GM21619 (cell line): ENCODE measurements at regions not wholly inside any gene's neighbourhood (a gene's known extent, or its start where the extent isn't known, plus 50 kb on each side); places are given as distances from the start of the nearest gene placed in this dataset.

Source experiments
- ATAC-seq: cut with Tn5 transposase; IDR thresholded peaks from one replicate; pipeline ENCODE4 v1.9.1; 2021; ENCODE audit not compliant: unreplicated experiment

DNA sequence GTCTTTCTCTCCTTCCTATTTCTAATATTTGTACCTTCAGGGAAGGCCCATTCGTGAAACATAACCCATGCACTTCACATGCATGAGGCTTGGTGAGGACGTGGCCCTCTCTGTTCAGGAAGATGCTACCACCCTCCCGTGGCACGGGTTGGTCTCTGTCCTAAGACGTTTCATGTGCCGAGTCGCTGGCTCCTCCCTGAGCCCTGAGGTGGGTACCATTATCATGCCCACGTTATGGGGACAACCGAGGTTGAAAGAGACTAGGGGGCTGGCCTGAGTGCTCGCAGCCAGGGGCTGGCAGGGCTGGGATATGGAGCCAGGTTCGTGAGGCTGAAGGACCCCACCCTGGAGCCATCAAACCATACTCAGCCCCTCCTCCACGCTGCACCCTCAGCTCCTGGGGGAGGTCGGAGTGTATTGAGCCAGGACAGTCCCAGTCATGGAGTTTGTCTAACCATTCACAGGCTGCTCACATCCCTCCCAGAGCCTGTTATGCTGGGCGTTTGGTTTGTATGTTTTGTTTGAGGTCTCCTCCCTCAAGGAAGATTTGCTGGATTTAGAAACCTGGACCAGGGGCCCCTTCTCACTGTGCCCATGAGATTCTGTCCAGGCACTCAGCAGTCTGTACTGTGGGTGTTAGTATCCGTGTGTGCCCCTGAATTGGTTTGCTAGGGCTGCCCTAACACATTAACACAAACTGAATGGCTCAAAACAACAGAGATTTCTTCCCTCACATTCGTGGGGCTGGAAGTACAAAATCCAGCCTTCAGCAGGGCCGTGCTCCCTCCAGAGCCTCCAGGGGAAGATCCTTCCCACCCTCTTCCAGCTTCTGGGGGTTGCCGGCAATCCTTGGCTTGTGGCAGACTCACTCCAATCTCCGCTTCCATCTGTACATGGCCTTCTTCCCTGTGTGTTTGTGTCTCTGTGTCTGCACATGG lies 88.3 kb downstream of the ANKRD60 start:
- no peak for ATAC-seq

DNA sequence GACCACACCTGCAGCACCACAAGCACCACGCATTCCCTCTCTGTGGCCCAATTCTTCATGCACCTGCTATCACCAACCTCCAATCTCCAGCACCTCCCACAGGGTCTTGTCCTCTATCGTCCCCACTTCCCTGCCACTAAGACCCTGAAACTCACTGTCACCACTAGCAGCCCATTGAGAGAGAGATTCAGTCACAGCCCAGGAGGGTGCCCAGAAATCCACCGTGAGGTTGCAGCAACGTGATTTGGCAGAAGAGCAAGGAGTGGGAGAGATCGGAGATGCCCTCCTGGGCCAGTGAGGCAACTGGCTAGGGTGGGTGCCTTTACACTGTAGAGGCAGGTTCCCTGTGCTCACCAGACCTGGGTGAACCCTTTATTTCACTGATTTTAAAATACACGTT lies 90.1 kb downstream of the ANKRD60 start:
- ATAC-seq, result no peak

DNA sequence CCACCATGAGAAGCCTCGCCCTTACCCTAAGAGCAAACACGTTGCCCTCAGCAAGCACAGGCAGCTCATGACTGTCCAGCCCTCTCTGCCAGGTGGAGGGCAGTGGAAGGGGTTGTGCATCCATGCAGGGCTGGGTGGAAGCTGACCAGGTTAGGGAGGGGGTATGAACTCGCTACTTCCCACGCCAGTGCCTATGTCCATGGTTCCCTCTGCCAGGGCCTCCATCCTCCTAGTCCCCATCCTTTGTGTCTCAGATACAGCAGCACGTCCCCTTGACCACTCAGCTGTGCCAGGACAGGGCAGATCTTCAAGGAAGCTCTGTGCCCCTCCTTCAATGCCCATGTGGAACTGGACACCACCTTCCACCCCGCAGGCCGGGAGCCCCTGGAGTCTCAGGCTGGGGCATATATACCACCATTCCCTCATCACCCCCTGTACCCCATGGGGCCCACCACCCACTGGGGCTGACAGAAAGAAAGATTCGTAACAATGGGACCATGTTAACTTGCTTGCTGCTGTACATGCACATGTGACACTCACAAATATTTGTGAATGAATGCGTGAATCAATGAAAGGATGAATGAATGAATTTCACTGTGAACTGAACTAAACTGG lies 90.7 kb downstream of the ANKRD60 start:
- no peak for ATAC-seq

DNA sequence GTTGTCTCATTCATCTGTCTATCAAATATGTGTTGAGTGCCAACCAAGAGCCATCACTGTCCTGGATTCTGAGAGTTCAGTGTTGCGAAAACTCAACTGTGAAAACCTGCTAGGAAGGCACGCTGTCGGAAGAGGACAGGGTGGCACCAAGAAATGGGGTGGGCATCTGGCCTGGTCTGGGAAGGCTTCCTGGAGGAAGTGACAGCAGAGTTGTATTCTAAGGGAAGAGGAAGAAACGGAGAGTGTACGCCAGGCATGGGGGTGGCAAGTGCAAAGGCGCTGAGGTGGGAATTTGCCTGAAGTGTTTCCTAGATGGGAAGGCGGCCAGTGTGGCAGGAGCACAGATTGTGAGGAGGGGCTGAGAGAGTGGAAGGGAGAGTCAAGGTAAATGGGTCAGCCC lies 91.2 kb downstream of the ANKRD60 start:
- ATAC-seq, result no peak

DNA sequence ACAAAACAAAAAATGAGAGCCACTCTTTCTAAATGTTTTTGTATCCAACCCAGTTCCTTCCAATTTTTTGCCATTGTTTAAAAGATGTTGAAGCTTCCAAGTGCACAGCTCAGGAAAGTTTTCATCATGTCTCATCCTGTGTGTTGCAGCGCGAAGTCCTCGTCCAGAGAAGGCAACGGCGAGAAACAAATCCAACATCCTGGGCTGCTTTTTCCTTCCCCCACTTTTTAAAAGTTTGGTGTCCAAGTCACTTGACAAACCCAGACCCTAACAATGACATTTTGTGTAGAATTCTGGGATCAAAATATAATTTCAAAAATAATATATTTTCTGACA lies 92.3 kb downstream of the ANKRD60 start:
- no peak for ATAC-seq

DNA sequence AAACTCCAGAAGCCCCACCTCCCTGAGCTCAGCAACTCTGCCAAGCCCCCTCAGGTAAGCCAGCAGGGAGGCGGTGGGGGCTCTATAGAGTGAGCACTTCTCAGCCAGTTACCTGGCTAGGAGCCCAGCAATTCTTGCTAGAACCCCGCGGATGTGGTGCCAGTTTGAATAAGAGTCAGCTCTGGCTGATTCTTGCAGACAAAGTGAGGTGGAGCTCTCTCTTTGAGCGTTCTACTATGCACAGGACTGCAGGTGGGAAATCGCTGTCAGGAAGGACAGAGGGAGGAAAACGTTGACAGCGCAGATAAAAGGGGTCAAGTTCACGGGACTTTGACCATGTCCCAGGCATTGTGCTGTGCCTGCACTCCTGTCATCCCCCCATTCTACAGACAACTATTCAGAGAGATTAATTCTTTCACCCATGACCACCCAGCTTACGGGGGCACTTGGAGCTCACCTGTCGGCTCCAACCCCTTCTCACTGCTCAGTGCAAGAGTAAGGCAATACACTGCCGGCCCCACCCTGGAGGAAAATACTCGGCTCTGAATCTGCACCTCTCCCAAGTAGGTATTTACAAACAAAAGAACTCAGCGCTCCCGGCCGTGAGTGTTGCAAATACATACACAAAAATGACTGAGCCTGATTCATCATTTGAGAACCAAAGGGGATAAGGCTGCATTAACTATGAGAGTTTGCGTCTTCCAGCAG lies 92.9 kb downstream of the ANKRD60 start:
- no peak for ATAC-seq

DNA sequence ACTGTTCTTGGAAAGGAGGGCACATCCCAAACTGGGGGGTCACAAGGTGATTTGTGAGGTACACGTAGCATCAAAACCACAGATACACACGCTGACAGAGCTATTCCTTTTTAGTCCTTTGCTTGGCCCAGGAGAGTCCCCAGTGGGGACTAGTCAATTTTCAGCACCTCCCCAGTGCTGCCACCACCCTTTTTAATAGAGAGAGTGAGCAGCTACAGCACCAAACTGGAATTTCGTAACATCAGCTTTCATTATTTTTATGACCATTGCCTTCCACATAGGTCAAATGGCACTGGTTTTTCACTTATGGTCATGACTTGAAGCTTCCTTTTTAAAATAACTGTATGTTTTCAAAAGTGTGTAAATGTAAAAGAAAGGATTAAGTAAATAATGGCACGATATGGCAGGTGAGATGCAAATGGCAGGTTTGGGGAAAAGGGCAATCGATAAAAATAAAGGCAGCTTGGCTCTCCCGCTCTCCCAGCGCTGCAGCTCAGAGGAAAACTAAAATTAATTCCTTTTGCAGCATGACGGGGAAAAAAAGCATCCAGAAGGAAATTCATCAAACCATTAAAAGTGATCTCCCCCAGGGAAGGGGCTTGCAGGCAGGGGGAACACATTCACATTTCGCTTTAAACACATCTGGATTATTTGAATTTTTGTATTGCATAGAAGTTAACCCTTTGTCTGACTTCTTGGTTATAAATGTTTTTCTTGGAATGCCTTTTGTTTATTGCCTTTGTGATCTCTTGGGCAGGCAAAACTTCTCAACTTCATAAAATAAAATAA lies 95.2 kb downstream of the ANKRD60 start:
- no peak for ATAC-seq

DNA sequence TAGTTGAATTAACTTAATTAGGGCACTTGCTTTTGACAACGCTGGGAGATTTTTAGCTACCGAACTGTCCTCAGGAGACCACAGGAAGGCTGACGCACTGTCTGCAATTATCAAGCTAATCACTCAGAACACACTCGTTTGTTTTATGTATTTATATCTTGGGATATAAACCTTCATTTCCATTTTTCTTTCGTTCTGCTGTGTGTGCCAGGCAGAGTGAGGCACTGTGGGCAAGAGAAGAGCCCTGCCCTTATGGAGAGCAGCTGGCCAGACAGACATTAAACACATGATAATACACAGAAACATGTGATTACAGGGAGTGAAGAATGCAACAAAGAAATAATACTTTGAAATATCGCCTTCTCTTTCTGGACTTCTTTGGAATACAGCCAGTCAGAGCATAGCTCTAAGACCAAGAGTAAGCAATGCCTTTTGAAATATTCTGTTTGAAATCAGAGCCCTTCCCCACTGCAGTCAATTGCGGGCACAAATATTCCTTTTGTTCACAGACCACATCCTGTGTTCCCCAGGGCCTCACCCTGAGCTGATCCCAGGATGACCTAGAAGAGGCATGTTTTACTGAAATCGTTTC lies 96.8 kb downstream of the ANKRD60 start:
- ATAC-seq, result no peak

DNA sequence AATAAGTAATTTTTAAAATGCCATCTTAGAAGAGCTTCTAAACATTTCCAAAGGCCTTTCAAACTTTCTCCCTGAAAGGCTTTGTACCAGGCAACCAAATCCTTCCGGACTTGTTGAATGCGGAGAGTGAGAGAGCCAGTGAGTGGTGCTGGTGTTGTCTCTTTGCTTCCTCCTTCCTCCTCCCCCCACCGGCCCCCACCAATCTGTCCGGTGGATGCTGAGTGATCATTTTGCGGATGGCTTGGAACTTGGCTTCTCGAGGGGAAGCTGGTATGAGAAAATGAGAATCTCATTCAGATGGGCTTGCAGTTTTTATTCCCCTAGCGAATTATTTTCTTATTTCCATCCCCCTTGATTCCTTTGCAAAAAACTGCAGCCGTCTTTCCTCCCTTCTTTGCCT lies 97.3 kb downstream of the ANKRD60 start:
- no peak for ATAC-seq

DNA sequence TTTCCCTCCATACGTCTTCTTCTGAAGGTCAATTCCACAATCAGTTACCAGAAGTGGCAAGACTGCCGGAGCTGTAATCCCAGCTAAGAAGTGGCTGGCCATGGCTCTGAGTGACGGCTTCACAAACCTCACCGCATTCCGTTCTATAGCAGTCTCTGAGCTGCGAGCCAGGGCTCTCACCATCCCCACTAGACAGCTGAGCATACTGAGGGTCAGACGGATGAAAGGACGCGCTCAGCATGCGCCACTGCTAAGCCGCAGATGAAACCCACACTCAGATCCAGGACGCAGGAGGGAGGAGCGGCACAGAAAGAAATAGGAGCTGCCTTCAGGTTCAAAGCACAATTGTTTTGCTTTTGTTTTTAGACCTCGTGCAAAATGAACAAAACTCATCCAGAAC lies 97.9 kb downstream of the ANKRD60 start:
- ATAC-seq, result no peak

DNA sequence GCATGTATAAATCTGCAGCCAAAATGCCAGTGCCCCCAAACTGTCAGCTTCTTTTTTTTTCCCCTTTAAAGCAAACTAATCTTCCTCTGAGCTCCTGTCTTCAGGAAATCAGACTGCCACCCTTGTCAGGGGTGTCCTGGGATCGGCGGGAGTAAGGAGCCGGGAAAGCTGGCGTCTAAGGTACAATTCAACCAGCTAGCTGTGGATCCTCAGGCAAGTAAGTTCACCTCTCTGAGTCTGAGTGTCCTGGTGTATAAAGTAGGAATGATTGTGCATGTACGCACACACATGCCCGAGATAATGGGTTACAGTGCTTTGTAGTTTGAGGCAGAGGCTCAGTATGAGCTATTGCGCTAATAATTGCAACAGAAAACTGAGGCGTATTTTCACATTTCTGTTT lies 98.3 kb downstream of the ANKRD60 start:
- ATAC-seq, result no peak

DNA sequence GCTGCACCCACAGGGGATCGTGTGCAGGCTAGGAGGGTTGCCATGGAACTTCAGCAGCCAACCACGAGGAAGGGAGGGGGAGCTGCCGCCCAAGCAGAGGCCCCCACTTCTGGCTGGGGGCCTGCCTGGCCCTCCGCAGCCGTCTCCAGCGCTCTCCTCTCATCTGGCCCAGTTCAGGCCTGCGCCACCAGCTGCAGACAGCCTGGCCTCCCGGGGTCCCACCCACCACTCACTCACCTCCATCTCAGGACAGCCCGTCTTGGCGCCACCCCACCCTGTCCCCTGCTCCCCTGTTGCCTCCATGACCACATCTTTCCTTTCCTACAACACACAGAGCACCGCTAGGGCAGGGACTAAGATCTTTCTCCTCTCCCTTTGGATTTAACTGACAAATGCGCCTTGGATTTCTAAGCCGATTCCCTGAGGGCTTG lies 98.7 kb downstream of the ANKRD60 start:
- no peak for ATAC-seq

DNA sequence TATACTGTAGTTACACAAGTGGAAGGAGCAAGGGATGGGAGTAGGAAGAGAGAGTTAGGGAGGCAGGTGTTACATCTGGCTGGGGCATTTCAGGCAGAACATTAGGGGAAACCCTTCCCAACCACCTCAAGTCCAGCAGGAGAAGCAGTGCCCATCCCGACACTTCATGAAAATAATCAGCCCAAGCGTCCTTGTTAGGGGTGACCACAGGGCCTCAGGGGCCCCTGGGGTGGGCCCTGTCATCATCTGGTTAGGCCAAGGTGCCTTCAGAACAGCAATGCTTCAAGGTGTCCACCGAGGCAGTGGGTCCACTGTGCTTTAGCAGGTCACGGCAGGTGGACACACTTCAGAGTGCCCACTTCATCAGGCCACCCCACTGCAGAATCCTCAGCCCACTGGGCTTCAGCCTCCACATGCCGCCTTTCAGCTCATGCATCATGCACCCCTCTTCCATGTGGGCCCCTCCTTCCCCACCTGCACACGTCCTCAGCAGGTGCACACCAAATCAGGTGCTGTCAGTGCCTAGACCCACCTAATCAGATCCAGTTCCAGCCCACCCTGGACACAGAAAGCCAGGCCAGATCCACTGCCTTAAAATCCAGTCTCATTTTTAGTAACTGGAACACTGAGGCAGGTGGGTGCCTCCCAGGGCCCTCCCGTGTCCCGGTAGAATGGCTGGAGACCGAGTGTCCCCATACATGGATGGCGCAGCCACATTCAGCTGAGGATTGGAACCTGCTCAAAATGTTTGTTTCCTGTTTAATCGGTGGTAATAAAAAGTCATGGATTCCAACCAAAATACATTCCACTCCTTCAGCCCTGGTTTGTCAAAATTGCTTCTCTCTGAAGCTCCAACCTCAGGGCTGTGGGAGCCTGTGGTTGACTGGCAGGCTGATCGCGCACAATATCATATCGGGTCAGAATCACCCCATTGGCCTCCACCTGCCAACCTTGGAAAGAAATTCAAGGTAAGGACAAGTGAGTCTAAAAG lies 99.5 kb downstream of the ANKRD60 start:
- ATAC-seq, result no peak

DNA sequence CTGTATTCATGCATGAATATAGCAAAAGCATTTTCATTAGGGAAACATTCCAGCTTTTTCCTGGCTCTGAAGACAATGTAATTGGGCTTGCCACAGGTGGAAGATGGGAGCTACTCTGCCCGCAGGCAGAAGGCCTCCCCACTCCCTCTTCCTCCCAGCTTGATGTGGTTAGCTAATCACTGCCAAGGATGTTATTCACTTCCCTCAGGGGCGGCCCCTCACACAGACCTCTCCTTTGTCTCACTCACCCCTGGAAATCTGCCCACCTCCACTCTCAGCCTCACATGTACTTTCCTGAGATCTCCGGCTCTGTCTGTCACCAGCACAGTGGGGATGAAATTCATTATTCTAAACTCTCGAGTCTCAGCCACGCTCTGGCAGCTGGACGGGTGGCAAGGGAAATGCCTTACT lies 100.7 kb downstream of the ANKRD60 start:
- ATAC-seq, result no peak

DNA sequence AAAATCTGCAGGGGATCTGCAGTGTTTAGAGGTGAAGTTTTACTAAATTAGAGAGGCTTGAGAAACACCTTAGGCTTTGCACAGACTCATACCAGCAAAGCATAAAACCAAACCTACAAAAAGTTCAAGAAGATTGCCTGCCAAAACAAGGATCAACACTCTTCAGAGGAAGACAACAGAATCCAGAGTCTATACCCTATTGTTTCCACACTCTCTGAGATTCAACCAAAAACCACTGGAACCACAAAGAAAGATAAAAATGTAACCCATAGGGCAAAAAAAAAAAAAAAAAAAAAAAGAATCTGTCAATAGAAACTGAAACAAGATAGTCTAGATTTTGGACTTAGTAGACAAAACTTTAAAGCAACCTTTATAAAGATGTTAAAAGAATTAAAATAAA lies 102.7 kb downstream of the ANKRD60 start:
- no peak for ATAC-seq

DNA sequence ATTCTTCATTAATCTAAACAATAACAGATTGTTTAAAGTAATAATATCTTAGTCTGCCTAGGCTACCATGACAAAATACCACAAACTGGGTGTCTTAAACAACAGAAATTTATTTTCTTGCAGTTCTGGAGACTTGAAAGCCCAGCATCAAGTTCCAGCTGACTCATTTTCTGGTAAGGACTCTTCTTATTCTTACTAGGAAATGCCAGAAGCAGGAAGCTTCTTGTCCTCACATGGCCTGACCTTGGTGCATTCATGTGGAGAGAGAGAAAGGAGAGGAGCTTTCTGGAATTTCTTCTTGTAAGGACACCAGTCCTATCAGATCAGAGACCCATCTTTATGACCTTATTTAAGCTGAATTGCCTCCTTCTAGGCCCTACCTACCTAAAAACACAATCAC lies 110.5 kb downstream of the ANKRD60 start:
- ATAC-seq, result no peak

DNA sequence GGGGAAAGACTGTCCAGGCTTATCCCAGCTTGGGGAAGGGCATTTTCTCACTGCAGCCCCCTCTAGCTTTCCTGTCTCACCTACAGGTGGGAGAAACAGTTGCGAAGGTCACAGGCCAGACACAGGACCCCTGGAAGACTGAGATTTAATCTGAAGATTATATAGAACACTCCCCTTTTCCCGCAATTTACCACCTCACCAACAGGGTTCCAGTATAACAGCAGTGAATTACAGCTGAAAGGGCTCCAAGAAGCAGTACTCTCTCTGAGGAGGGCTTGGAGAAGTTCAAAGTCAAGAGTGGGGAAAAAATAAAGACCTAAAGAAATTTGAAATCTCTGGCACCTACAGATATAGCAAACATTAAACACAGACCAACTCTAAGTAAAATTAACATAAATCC lies 111.9 kb downstream of the ANKRD60 start:
- ATAC-seq, result no peak

DNA sequence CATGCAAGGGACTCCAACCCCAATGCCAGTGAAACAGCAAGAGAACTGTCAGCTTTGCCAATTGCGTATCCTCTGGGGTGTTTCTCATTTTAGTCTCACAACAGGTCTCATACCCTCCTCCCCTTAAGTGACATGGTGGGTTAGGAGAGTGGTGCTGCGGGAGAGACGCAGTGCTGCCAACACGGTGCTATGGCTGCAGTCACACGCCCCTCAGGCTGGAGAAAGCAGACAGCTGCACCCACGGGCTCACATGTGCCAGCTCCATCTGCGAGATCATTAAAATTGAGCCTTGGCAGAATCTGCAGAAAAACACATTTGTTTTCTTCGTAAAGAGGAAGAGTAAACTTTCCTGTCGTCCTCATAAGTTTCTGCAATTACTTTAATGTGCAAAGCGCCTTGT lies 114.7 kb downstream of the ANKRD60 start:
- ATAC-seq, result no peak

DNA sequence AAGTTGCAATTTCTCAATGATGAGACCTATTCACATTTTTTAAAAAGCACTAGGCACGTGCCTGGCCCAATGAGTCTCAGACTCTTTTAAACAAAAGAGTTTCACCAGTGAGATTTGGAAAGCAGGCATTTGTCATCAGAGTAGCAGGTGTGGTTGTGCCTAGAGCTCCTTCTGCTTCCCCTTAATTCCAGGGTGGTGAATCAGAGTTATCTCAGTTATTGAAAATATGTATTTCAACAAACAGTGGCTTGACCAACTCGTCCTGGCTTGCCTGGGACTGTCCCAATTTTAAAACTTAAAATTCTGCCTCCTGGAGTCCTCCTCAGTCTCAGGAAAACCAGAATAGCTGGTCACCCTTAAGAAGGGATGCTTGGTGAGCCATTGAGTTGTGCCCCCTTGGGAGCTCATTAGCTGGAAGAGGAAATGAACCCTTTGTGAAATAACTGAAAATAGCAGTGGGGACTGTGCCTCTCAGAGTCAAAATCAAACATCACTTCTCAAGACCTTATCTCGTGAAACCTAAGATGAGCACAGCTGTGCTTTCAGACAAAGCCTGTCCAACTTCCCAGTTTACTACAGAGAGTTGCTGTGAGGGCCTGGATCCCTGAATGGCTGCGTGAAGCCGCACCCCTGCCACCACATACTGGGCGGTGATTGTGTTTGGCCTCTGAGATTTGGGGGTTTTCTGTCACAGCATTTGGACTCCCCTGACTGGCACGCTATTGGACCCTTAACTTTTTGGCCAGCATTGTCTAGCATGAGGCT lies 116.3 kb downstream of the ANKRD60 start:
- no peak for ATAC-seq
